ENCODE measurements at regions not wholly inside any gene's neighbourhood (a gene's known extent, or its start where the extent isn't known, plus 50 kb on each side); places are given as distances from the start of the nearest gene placed in this dataset.
"Not testable (repeated sequence)": the region's sequence is repeated elsewhere in the genome, so short reads cannot be mapped to it uniquely, and the experiment has no call there.

DNA sequence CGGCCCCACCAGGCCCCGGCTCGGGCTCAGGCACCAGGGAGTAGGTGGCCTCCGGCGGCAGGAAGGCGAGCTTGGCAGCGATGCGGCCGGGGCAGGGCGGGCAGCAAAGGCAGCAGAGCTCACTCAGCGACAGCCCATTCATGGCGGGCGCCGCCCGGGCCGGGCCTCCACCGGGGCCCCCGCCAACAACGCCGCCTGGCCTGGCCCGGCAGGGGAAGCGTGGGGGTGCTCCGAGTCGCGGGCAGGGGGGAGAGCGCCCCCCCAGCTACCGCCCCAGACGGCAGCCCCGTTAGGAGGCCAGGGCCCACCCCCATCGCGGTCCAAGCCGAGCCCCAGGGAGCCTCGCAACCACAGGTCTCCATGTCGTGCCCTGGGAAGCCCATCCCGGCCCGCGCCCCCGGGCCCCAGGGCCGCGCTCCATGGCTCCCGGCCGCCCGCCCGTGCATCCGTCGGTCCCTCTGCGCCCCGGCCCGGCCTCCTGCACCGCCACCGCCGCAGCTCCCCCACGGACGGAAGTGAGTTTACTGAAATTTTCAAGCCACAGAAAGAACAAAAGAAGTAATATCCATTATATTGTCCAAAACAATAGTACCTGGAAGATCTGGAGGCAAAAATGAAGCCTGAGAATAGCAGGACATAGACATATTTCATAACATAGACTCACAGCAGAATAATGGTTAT is 126.6 kb upstream of the VPREB1 start:
- not testable (repeated sequence) for DNase-seq

DNA sequence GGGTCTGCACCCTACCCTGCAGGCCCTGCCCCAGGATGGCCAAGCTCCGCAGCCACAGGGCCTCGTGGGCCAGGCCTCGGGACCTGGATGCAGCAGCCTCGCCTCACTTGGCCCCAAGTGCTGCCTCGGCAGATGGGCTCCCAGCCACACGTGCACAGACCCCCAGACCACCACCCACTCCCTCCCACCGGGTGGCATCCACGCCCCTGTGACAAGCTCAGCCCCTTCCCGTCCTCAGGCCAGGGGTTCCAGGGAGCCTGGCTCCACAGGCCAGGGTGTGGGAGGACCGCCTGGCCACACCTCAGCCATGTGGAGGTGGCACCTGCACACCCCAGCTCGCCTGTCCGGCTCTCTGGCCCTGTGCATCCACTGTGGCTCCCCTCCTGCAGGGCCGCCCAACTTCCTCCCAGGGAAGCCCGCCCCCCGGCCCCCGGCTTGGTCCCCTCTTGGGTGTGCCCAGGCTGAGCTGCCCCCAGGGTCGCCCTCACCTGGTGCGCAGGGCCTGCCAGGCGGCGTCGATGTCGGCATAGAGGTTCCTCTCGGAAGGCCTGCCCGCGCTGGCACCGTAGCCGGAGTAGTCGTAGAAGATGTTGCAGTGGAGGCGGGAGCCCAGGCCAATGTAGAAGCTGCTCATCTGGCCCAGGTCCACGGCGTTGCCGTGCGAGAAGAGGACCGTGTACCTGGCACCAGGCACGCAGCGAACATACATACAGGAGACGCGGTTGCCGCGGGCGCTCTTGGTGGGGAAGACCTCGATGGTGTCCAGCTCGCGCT is 127.4 kb upstream of the VPREB1 start:
- DNase-seq: not testable (repeated sequence)

DNA sequence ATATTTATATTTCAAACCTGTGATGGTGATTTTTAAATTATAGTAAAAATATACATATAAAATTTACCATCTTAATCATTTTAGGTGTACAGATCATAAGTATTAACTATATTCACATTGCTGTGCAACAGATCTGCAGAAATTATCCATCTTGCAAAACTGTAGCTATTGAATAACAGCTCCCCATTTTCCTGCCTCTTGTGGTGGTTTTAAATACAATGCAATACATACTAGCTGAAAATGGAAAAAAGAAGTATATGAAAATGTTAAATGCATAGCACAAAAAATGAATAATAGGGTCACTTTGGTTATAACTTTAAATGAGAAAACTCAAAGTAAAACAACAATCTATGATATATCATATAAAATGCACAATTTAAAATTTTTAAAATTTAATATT is 130.9 kb upstream of the VPREB1 start:
- DNase-seq: no peak

DNA sequence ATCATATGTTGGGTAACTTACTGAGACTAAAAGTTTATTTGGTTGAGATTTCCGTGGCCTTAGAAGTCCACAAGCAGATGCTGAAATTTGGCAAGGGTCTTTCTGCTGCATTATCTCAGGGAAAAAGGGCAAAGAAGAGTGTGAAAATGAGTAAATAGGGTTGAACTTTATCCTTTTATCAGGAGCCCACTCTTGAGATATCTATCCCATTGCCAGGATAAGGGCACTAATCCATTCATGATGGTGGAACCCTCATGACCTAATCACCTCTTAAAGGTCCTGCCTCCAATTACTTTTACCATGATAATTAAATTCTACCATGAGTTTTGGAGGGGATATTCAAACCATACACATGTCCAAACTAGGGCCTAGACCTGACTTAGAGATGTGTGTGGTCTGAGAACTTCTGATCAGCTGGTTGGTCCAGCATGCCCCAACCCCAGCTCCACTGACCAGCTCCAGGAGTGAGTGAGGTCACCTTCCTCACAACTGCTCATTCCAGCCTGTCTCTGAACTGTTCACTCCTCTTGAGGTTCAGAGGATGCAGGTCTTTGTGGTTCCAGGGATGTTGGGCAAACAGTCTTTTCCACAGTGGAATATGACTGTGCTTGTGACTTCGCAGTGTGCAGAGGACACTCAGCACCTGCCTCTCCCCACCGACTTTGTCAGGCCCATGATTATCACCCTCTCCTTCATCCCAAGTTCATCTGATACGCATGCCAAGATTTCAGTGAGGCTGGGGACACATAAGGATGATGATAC is 130.1 kb upstream of the TOP3B start:
- no peak for DNase-seq

DNA sequence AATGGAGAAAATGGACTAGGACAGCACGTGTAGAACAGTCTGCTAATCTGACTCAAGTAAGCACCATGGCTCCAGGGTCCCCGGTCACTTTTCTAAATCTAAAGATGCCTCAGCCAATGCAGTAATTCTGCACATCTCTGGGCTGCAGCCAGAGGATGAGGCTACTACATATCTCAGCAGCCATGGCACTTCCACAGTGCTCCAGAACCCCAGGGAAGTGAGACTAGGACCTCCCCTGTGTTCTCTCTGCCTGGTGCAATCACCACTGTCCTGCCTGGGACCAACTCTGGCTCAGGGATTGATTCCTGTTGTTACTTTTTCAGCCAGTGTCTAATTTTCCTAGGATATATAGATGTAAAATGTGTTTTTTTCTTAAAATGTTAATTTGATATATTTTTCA is 129.4 kb upstream of the TOP3B start:
- DNase-seq: no peak

DNA sequence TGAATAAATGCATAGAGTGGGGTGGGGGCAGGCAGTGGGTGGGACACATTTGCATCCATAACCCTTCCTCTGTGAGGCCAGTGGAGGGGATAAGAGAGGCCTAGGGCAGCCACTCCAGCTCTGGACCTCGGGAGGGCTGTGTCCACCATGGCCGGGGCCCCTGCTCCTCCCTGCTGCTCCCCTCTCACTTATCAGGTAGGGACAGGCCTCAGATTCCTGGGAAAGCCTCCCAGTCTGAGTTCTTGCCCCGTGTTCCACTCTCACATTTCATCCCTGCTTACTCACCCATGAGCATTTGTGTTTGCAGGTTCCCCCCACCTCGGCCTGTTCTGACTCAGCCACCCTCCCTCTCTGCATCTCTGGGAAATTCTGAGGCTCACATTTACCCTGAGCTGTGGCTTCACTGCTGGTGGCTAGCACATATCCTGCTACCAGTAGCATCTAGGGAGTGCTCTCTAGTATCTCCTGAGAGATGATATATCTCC is 128.7 kb upstream of the TOP3B start:
- no peak for DNase-seq

DNA sequence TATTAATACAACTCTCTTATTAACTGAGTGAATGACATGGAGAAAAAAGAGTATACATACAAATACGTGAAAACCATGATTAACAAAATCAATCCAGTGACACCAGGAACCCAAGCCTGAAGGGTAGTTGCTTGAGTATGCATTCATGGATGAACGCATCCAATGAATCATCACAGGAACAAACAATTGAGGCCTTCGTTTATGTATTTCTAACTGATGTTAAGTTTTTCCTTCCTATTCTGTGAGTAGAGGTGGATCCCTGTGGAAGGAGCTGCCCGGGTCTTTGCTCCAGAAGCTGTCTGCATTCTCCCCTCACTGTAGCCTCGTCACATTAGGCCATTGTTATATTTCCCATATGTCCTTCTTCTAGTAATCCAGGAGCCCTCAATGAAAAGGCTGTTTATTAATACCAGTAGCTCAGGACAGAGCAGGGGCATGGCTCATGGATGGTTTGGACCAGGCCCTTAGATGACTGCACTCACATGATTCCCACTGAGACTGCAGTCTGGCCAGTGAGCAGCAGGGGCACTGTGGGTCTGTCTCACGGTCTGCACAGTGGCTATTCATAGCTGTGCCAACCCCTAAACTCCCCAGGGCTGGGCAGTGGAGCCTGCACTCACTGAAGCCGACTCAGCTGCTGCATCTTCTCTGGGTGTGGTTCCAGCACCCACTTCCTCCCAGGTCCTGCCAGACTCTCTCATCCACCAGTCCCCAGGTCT is 128.1 kb upstream of the TOP3B start:
- peak; percentile 43 for DNase-seq

DNA sequence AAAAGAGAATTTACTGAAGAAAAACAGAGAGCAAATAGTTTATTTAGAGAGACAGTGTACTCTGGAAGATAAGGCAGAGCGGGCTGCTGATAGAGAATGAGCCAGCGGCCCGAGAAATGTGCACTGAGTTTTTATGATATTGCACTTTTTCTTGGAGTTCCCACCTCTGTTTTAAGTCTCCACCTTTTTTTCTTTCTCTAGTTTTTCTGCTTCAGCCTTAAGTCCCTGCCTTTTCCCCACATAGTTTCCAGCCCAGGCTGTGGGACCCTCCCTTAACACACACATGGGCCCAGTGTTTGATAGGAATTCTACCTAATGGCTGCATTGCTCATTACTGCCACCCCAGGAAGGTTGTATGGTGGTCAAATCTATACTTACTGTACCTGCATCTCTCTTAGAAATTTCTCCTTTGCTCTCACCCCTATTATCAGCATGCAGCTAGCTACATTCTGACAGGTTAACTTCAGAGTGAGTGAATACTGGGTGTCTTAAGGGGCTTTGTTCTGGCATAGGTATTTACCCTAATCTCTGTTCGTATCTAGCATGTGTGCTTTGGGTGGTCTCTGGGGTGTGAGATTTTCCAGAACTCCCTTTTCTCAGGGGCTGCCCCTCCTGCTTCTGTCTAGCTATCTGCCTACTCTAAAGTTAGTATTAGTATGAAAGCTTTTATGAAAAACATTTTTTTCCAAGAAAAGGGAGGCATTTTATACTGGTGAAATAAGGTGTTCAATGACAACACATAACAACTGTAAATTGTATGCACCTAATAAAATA is 127.3 kb upstream of the TOP3B start:
- DNase-seq: no peak

DNA sequence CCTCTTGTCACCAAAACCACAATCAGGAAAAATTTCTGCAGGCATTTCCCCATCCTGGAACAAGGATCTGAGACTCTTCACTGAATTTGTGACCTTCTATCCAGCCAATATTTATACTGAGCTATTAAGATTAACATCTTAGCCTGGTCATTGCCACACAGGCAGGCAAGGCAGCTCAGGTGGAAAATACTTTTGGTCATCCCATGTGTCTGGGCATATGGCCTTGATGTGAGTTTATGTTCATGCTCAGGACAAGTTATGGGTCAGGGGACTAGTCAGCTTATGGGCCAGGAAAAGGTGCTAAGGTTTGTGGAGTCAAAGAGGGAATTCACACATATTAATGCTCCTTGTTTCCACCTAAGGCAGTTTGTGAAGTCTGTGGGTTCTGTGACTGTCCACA is 124.3 kb upstream of the TOP3B start:
- no peak for DNase-seq

DNA sequence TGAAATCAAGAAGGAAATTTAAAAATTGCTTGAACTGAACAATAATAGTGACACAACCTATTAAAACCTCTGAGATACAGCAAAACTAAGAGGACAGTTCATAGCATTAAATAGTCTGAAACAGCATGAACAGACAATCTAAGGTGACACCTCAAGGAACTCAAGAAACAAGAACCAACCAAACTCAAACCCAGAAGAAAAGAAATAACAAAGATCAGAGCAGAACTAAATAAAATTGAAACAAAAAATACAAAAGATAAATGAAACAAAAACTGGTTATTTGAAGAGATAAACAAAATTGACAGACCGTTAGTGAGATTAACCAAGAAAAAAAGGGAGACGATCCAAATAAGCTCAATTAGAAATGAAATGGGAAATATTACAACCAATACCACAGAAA is 122.8 kb upstream of the TOP3B start:
- DNase-seq: no peak

DNA sequence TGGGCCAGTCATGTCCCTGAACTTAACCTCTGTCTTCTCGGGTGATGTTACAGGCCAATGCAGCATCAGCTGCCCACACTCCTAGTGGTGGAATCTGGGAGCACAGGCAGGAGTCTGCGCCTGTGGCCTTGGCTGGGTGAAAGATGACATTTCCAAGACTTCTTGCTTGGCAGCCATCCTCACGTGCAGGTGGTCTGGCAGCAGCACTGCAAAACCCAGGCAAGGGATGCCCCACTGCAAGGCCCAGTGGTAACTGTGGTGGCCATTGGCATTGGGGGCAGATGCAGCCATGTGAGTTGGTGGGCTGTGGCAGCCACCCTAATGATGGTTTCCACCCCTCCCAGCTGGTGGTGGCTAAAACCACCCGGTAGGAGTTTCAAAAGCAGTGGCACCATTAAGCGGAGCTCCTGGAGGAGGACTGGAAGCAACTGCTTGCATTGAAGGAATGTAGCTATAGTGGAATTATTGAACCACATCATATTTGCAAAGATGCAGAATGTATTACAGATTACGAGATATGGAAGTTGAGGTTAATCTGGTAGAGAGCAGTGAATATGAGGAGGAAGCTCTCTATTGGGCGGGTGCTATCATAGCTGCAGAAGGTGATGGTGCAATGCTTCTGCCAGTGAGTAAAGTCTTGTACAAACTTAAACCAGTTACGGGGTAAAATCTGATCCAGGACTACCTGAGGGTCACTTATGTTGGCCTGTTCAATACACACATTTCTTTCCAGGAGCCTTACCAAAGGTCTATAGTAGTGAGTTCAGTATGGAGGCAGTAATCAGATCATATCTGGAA is 120.7 kb upstream of the TOP3B start:
- no peak for DNase-seq

DNA sequence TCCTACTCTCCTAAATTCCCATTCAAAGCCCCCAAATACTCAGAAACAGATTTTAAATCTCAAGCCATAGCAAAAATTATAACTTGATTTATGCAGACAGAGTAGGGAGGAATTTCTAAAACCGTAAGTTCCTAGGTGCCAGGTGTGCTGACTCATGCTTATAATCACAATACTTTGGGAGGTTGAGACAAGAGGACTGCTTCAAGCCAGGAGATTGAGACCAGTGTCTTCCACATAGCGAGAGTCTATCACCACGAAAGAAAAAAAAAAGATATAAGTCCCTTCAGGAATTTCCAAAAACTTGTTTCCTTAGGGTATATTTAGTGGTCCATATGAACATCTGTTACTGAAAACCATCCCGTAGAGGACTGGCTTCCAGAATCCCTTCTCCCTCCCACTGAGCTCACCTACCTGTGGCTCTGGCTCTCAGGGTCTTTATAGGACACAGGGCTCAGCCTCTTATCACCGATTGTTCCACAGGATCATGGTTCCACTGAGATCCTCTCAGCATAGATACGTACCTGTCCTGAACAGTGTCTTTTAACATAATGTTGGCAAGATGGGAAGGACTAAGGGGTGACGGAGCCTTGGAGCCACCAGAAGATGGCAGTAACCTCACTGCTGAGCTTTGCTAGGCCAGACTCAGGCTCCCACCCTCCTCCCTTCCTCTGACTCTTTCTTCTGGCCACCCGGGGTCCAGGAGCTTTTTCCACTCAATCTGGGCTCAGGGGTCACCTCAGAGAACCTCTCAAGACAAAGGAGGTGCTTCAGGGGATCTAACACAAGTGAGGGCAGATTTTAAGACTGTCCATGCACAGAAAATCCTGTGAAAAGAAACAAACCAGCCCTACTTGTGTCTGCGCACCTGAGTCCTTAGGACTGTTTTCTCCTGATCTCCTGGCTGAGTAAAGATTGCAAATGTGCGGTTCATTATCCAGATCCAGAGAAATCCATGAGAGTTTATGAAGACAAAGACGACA is 117.5 kb upstream of the TOP3B start:
- no peak for DNase-seq

DNA sequence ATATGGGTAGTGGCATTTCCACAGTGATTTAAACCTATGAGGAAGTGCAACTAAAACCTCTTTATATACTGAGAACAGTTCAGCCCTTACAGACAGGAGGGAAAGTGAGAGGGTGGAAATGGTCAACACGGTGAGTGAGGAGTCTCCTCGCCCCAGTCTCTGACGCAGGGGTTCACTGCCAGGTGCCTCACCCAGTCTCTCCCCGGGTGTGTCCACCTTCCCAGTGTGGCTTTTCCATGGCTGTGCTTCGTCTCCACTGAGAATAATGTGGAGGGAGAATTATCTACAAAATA is 116.6 kb upstream of the TOP3B start:
- DNase-seq: no peak

DNA sequence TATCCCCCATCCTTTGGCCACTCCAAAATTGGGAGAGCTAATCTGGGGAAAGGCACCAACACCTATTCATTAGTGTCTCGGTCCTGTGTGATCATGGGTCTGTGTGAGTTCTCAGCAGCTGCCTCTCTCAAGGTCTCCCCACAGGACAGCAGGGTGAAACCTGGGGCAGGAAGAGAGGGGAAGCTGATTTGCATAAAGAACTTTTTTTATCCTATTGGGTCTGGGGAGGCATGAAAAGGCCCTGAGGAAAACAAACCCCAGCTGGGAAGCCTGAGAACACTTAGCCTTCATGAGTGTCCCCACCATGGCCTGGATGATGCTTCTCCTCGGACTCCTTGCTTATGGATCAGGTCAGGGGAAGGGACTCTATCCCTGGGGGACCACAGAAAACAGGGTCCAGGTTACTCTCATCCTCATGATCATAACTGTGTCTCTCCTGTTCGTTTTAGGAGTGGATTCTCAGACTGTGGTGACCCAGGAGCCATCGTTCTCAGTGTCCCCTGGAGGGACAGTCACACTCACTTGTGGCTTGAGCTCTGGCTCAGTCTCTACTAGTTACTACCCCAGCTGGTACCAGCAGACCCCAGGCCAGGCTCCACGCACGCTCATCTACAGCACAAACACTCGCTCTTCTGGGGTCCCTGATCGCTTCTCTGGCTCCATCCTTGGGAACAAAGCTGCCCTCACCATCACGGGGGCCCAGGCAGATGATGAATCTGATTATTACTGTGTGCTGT is 116.0 kb upstream of the TOP3B start:
- DNase-seq: no peak

DNA sequence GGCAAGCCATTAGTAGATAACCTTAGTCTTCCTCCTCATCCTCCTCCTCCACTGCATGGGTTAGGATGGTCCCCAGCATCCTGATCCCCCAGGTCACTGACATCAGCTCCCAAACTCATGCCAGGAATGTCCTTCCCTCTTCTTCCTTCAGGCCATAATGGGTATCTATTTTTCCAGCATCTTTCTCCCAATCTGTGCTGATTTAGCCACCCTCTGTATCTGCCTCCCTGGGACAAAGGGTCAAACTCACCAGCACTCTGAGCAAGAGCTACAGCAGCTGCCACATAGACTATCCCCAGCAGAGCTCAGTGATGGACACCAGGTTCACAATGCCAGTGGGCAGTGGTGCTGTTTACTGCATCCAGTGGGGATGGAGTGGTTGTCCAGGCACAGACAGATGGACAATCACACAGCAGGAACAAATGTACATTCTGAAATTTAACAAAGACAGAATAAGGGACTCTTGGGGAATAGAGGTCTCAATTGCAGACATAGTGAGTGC is 115.2 kb upstream of the TOP3B start:
- DNase-seq: no peak

DNA sequence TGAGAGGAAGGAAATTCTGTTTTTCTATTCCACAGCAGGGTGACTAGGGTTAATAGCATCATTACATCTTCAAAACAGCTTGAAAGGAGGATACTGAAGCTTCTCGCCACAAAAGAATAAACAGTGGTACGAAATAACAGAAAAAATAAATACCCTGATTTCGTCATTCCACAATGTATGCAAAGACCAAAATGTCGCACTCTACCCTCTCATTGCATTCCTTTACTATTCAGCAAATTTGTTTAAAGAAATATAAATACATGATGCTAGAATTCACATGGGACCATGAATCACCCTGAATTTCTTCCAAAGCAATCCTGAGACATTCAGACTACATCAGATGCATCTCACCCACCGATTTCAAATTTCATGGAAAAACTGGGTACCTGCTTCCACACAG is 112.3 kb upstream of the TOP3B start:
- no peak for DNase-seq

DNA sequence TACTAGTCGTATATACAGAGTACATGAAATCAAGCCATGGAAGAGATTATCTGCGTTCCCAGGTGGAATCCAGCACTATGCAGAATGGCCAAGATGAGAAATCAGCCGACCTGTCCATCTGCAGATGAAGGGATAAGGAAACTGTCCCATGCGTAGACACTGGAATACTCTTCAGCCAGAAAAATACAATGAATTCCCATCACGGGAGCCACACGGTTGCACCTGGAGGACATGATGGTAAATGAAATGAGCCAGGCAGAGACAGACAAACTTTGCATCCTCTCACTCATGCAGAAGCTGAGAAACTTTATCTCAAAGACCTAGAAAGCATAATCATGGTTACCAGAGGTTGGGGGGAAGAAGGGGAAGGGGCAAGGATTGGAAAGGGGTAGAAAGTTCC is 111.9 kb upstream of the TOP3B start:
- no peak for DNase-seq

DNA sequence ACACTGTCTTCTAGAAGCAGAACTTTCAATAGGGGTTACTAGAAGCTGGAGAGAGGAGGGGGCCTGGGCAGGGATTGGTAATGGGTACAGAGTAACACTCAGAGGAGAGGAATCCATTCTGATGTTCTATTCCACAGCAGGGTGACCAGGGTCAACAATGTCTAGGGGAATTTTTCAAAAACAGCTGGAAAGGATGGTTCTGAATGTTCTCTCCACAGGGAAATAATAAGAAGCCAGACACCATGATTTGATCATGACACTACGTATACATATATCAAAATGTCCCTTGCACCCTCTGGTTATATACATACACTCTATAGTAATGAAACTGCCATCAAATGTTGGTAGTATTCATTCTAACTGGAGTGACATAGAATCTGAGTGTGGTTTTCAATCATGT is 111.2 kb upstream of the TOP3B start:
- no peak for DNase-seq

DNA sequence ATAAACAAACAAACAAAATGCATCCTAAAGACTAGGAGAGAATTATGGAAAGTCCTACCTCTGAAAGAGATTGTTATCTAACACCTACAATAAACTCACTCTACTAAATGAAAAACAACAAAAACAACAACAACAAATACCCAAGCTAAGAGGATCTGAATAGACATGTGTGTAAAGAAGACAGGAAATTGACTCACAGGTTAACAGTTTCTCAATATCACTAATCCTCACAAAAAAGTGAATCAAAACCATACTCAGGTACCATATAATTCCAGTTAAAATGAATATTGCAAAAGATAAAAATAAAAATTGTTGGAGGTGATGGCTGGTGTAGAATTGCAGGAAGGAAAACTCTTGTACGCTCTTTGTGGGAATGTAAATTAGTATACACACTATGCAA is 110.4 kb upstream of the TOP3B start:
- DNase-seq: no peak
